GM12892 (cell line): ENCODE measurements at regions not wholly inside any gene's neighbourhood (a gene's known extent, or its start where the extent isn't known, plus 50 kb on each side); places are given as distances from the start of the nearest gene placed in this dataset.
"Not testable (repeated sequence)": the region's sequence is repeated elsewhere in the genome, so short reads cannot be mapped to it uniquely, and the experiment has no call there.

Experiments
- DNase-seq: peaks from one replicate; pipeline ENCODE4 v3.0.0; 2011; ENCODE audit not compliant: insufficient read length
- FAIRE-seq: peaks from 2 replicates; lab custom pipeline; 2011; peaks lifted over from hg19 to GRCh38; lab: Jason Lieb, UNC
- POLR2A ChIP-seq: IDR thresholded peaks from 2 replicates; pipeline ENCODE4 v1.6.1; 2011; ENCODE audit warnings: low read depth, low read length, control low read depth
- POLR2AphosphoS5 ChIP-seq: IDR thresholded peaks from 2 replicates; pipeline ENCODE4 v1.6.1; 2011; ENCODE audit warnings: low read depth, low read length, control low read depth
- TAF1 ChIP-seq: IDR thresholded peaks from 2 replicates; pipeline ENCODE4 v1.6.1; 2011; ENCODE audit warnings: low read depth, mild to moderate bottlenecking, control low read depth, low read length, borderline replicate concordance

DNA sequence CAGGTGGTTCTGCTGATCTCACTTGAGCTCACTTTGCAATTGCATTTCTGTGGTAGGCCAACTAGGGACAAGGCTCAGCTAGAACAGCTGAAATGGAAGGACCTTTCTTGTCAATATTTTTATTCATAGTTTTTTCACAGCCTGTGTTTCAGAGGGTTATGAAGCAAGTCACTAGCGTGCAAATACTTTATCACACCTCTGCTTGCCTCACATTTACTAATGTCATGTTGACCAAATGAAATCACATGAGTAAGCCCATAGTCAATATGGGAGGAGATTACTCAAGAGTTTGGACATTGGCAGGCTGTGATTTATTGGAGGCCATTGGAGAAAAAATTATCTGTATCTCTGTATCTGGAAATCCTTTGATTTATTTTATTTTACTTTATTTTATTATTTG, 628.3 kb upstream of the EPHA5 start:
- no peak for TF ChIP-seq POLR2A
- TF ChIP-seq TAF1: no peak
- TF ChIP-seq POLR2AphosphoS5: no peak
- no peak for DNase-seq
- no peak for FAIRE-seq

GRCh38 chr4:66297703-66298102, 627.4 kb upstream of the EPHA5 start:
- no peak for FAIRE-seq
- no peak for TF ChIP-seq POLR2AphosphoS5
- no peak for TF ChIP-seq TAF1
- TF ChIP-seq POLR2A: no peak
- DNase-seq: no peak

DNA sequence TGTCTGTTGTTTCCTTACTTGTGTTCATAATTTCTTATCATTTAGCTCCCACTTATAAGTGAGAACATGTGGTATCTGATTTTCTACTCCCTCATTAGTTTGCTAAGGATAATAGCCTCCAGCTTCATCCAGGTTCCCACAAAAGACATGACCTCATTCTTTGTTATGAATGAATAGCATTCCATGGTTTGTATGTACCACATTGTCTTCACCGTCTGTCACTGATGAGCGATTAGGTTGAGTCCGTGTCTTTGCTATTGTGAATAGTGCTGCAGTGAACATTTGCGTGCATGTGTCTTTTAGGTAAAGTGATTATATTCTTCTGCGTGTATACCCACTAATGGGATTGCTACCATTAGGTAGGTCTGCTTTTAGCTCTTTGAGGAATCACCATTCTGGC, 624.3 kb upstream of the EPHA5 start:
- no peak for FAIRE-seq
- TF ChIP-seq POLR2A (no peak), POLR2AphosphoS5 (no peak), TAF1 (no peak)
- no peak for DNase-seq

- DNase-seq (no peak), FAIRE-seq (no peak)
- TF ChIP-seq POLR2AphosphoS5 (no peak), POLR2A (no peak), TAF1 (no peak)
Observed at GRCh38 chr4:66284991-66285451, 614.7 kb upstream of the EPHA5 start.

DNA sequence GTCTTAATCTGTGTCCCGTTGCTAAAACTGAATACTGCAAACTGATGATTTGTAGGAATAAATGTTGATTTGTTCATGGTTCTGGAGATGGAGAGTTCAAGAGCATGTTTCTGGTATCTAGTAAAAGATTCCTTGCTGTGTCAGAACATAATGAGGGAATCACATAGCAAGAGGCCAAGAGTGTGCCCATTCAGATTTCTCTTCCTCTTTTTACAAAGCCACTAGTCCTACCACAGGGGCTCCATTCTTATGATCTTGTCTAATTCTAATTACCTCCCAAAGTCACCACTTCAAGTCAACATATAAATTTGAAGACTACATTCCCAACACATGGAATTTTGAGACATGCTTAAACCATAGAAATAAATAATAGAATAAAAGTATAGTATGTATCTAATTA, 608.8 kb upstream of the EPHA5 start:
- TF ChIP-seq POLR2A (no peak), TAF1 (no peak), POLR2AphosphoS5 (no peak)
- DNase-seq (no peak), FAIRE-seq (no peak)

DNA sequence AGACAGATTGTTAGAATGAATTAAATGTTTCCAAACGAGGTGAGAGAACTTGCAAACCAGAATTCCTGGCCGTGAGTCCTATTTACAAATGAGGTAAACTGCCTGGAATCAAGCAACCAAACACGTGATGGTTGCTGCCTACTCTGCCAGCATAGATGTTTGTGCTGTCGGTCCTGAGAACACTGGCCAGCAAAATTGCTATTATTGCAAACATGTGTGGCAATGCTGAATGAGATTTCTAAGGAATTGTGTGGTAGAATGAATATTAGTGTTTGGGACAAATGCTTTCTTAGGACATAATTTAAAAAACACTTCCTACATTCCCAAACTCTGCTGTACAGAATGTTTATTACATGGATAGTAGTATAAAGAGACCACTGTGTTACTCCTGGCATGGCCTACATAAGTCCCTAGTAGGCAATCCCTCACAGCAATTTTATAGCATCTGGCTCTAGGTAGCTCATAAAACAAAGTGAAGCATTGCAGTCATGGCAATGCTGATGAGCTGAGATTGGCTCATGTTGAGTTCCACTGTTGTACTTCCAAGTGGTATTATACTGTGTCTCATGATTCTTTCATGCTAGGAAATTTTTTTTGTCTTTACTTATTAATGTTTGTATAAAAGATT, 605.2 kb upstream of the EPHA5 start:
- FAIRE-seq: no peak
- no peak for DNase-seq
- TF ChIP-seq POLR2A: no peak
- TF ChIP-seq POLR2AphosphoS5: no peak
- no peak for TF ChIP-seq TAF1

DNA sequence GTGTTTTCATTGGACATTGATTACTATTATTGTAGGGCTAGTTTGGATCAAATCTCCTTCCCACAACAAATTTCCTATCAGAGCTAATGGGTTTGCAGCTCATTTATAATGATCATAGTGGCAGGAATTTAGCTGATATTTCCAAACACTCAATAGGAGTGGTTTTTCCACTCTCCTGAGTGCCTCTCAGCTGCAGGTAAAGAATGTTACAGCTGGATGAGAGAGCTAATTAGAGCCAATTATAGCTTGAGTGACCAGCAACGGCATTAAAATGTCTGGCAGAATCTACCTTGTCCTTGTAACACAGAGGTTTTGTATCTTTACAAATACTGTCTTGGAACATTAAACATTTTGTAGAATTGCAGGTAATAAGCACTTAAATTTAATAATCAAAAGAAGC, 602.8 kb upstream of the EPHA5 start:
- FAIRE-seq (no peak), DNase-seq (no peak)
- TF ChIP-seq POLR2A: no peak
- no peak for TF ChIP-seq POLR2AphosphoS5
- no peak for TF ChIP-seq TAF1

- FAIRE-seq, DNase-seq: not testable (repeated sequence)
Observed at GRCh38 chr4:66270356-66270755, 600.1 kb upstream of the EPHA5 start.

DNA sequence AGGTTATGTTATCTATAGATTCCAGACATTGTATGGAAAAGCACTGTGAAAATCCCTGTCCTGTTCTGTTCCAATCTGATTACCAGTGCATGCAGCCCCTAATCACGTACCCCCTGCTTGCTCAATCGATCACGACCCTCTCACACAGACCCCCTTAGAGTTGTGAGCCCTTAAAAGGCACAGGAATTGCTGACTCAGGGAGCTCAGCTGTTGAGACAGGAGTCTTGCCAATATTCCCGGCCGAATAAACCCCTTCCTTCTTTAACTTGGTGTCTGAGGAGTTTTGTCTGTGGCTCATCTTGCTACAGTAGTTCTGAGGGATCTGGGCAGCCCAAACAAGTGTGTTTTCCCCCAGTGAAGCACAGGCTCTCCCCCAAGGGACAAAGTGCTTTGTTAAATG, 596.3 kb upstream of the EPHA5 start:
- not testable (repeated sequence) for FAIRE-seq, DNase-seq

DNA sequence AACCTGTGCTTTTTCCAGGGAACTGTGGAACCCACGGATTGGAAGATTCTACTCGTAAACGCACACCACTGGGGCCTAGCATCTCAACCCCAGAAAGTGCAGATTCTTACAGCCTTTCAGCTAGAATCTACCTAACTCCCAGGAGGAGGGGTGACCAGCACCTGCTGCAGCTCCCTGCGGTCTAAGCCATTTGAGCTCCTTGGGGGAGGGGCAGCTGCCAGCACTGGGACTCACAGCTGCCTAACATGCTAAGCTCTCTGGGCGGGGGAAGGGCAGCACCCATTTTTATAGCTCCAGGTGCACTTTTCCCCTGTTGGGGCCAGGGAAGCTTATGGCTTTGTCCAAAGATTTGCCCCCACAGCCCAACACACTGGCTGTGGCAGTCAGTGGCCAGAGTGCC, 595.7 kb upstream of the EPHA5 start:
- no peak for FAIRE-seq
- DNase-seq: no peak
- TF ChIP-seq POLR2A: no peak
- TF ChIP-seq POLR2AphosphoS5: no peak
- no peak for TF ChIP-seq TAF1

GRCh38 chr4:66252291-66252690, 582.0 kb upstream of the EPHA5 start:
- DNase-seq: no peak
- TF ChIP-seq POLR2AphosphoS5 (no peak), TAF1 (no peak), POLR2A (no peak)
- FAIRE-seq: no peak

- FAIRE-seq (no peak), DNase-seq (no peak)
- TF ChIP-seq TAF1: no peak
- TF ChIP-seq POLR2A: no peak
- TF ChIP-seq POLR2AphosphoS5: no peak
Observed at GRCh38 chr4:66246643-66247042, 576.4 kb upstream of the EPHA5 start.

GRCh38 chr4:66235876-66236275, 565.6 kb upstream of the EPHA5 start:
- TF ChIP-seq POLR2AphosphoS5 (no peak), POLR2A (no peak)
- DNase-seq (no peak), FAIRE-seq (no peak)
